Osteoblast (primary cell): ENCODE measurements at regions not wholly inside any gene's neighbourhood (a gene's known extent, or its start where the extent isn't known, plus 50 kb on each side); places are given as distances from the start of the nearest gene placed in this dataset.
"Not testable (repeated sequence)": the region's sequence is repeated elsewhere in the genome, so short reads cannot be mapped to it uniquely, and the experiment has no call there.

ENCODE experiments used
- DNase-seq: peaks from one replicate; pipeline ENCODE4 v3.0.0; 2011; ENCODE audit warnings: low spot score, mixed read lengths; ENCODE audit not compliant: insufficient read length; ENCODE audit errors: missing footprints
- H2AFZ ChIP-seq: 2 replicates; pipeline ENCODE4 v1.6.0; 2011; ENCODE audit warnings: mild to moderate bottlenecking, low read length
- H3K27ac ChIP-seq: 2 replicates; pipeline ENCODE4 v1.5.1; 2011; ENCODE audit warnings: mild to moderate bottlenecking, low read depth, low read length, moderate library complexity
- H3K27me3 ChIP-seq: 2 replicates; pipeline ENCODE4 v1.6.0; 2012; ENCODE audit warnings: mild to moderate bottlenecking, control low read depth, inconsistent platforms, low read length, moderate library complexity; ENCODE audit not compliant: insufficient read depth
- H3K36me3 ChIP-seq: 2 replicates; pipeline ENCODE4 v1.5.1; 2011; ENCODE audit warnings: mild to moderate bottlenecking, low read length, control low read depth, moderate library complexity; ENCODE audit not compliant: insufficient read depth
- H3K4me1 ChIP-seq: 2 replicates; pipeline ENCODE4 v1.5.1; 2011; ENCODE audit warnings: mild to moderate bottlenecking, low read length, control low read depth, moderate library complexity; ENCODE audit not compliant: insufficient read depth
- H3K4me2 ChIP-seq: 2 replicates; pipeline ENCODE4 v1.6.0; 2011; ENCODE audit warnings: mild to moderate bottlenecking, low read length; ENCODE audit not compliant: insufficient read depth
- H3K4me3 ChIP-seq: fragments of 200-600 bp; sonication (generic); 3 replicates; pipeline ENCODE4 v1.5.1; 2012; ENCODE audit warnings: mild to moderate bottlenecking, low read length, inconsistent platforms; ENCODE audit not compliant: insufficient read depth
- H3K79me2 ChIP-seq: 2 replicates; pipeline ENCODE4 v1.6.0; 2012; ENCODE audit warnings: mild to moderate bottlenecking, low read length, control low read depth, inconsistent platforms; ENCODE audit not compliant: insufficient read depth
- H3K9me3 ChIP-seq: 2 replicates; pipeline ENCODE4 v1.5.1; 2011; ENCODE audit warnings: low read depth, low read length, control low read depth
- H4K20me1 ChIP-seq: 2 replicates; pipeline ENCODE4 v1.6.0; 2012; ENCODE audit warnings: mild to moderate bottlenecking, low read length, control low read depth; ENCODE audit not compliant: insufficient read depth
- CTCF ChIP-seq: IDR thresholded peaks from 2 replicates; pipeline ENCODE4 v1.5.1; 2011; ENCODE audit warnings: mild to moderate bottlenecking, low read depth, low read length, moderate library complexity; ENCODE audit errors: extremely low read depth

DNA sequence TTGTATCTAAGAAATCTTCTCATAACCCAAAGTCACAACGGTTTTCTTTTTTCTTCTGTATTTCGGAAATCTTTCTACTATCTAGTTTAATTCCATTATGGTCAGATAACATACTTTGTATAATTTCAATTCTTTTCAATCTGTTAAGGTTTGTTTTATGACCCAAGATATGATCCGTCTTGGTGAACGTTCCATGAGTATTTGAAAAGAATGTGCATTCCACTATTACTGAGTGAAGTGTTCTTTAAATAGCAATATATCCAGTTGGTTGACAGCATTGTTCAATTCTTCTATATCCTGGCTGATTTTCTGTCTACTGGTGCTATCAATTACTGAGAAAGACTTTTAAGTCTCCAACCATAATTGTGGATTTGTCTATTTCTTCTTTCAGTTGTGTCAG lies 414.5 kb downstream of the TNS1 start:
- no peaks in the 10 kb centered on the region for H4K20me1 ChIP-seq
- no peaks in the 10 kb centered on the region for H3K79me2 ChIP-seq
- H3K4me1 ChIP-seq: no peaks in the 10 kb centered on the region
- H3K4me3 ChIP-seq: no peak overlapping the region
- no peak overlapping the region for H3K27ac ChIP-seq
- H3K9me3 ChIP-seq: no peaks in the 10 kb centered on the region
- no peaks in the 10 kb centered on the region for H3K36me3 ChIP-seq
- no peak for TF ChIP-seq CTCF
- peaks cover 46% of the 10 kb centered on the region for H3K27me3 ChIP-seq
- no peak overlapping the region for H2AFZ ChIP-seq
- no peak overlapping the region for H3K4me2 ChIP-seq
- DNase-seq: no peak

- Histone ChIP-seq H3K79me2 (no peaks in the 10 kb centered on the region), H3K4me2 (no peak overlapping the region), H3K27ac (no peak overlapping the region), H3K4me1 (no peaks in the 10 kb centered on the region), H2AFZ (no peak overlapping the region), H3K36me3 (no peaks in the 10 kb centered on the region), H4K20me1 (no peaks in the 10 kb centered on the region), H3K4me3 (no peak overlapping the region), H3K9me3 (no peaks in the 10 kb centered on the region), H3K27me3 (peaks cover 54% of the 10 kb centered on the region)
- no peak for TF ChIP-seq CTCF
- no peak for DNase-seq
These were observed 417.4 kb downstream of the TNS1 start for GRCh38 chr2:217585362-217585761.

- not testable (repeated sequence) for H3K4me3 ChIP-seq, H3K9me3 ChIP-seq, H3K27ac ChIP-seq, H4K20me1 ChIP-seq, DNase-seq, H3K79me2 ChIP-seq, H3K36me3 ChIP-seq, H2AFZ ChIP-seq, H3K4me2 ChIP-seq, H3K4me1 ChIP-seq
- H3K27me3 ChIP-seq: peaks cover 32% of the 10 kb centered on the region
These were observed 422.4 kb downstream of the TNS1 start for GRCh38 chr2:217580407-217580806.

GRCh38 chr2:217573571-217573970 lies 429.2 kb downstream of the TNS1 start:
- DNase-seq: peak; percentile 82
- no peaks in the 10 kb centered on the region for H3K36me3 ChIP-seq
- no peaks in the 10 kb centered on the region for H3K4me1 ChIP-seq
- no peak overlapping the region for H3K27ac ChIP-seq
- no peaks in the 10 kb centered on the region for H3K9me3 ChIP-seq
- TF ChIP-seq CTCF: no peak
- H3K27me3 ChIP-seq: peaks cover 6% of the 10 kb centered on the region
- H3K4me2 ChIP-seq: no peak overlapping the region
- no peaks in the 10 kb centered on the region for H4K20me1 ChIP-seq
- no peak overlapping the region for H3K4me3 ChIP-seq
- H2AFZ ChIP-seq: no peak overlapping the region
- no peaks in the 10 kb centered on the region for H3K79me2 ChIP-seq
